ENCODE measurements at regions not wholly inside any gene's neighbourhood (a gene's known extent, or its start where the extent isn't known, plus 50 kb on each side); places are given as distances from the start of the nearest gene placed in this dataset.

- H3K36me3 Mint-ChIP-seq (ENCODE audit: low read depth, unreplicated experiment), result peaks cover 4% of the 10 kb centered on the region
- H3K9ac ChIP-seq (ENCODE audit: low read length), result no peak overlapping the region
- H3K27ac ChIP-seq (ENCODE audit: low read depth, low read length), result no peak overlapping the region
- no peak overlapping the region for H3K4me3 ChIP-seq (ENCODE audit: insufficient read depth, low read depth, low read length)
- no peak overlapping the region for H3K4me3 Mint-ChIP-seq (ENCODE audit: unreplicated experiment)
- no peak overlapping the region for H2AFZ ChIP-seq (ENCODE audit: low read depth, low read length)
- H3K4me2 ChIP-seq (ENCODE audit: low read length), result no peak overlapping the region
- no peak overlapping the region for H3K27ac Mint-ChIP-seq (ENCODE audit: unreplicated experiment)
- H3K36me3 ChIP-seq (ENCODE audit: insufficient read depth, low read length), result no peaks in the 10 kb centered on the region
- peaks cover 3% of the 10 kb centered on the region for H3K4me1 Mint-ChIP-seq (ENCODE audit: low read depth, unreplicated experiment)
- TF ChIP-seq, protein P1, sequence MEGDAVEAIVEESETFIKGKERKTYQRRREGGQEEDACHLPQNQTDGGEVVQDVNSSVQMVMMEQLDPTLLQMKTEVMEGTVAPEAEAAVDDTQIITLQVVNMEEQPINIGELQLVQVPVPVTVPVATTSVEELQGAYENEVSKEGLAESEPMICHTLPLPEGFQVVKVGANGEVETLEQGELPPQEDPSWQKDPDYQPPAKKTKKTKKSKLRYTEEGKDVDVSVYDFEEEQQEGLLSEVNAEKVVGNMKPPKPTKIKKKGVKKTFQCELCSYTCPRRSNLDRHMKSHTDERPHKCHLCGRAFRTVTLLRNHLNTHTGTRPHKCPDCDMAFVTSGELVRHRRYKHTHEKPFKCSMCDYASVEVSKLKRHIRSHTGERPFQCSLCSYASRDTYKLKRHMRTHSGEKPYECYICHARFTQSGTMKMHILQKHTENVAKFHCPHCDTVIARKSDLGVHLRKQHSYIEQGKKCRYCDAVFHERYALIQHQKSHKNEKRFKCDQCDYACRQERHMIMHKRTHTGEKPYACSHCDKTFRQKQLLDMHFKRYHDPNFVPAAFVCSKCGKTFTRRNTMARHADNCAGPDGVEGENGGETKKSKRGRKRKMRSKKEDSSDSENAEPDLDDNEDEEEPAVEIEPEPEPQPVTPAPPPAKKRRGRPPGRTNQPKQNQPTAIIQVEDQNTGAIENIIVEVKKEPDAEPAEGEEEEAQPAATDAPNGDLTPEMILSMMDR (IDR thresholded peaks at IDR 0.05; ENCODE audit: insufficient read depth, low read depth, low read length), result no peak
- no peak for TF ChIP-seq EZH2 (IDR thresholded peaks at IDR 0.05; ENCODE audit: insufficient read depth, low read length)
- no peaks in the 10 kb centered on the region for H3K4me1 ChIP-seq (ENCODE audit: insufficient read depth, low read length)
- DNase-seq (ENCODE audit: low read depth), result no peak
- no peaks in the 10 kb centered on the region for H4K20me1 ChIP-seq (ENCODE audit: insufficient read depth, low read length)
- no peak for FAIRE-seq
- H3K27me3 ChIP-seq (ENCODE audit: insufficient read depth, low read length), result peaks cover 5% of the 10 kb centered on the region
- H3K27me3 Mint-ChIP-seq (ENCODE audit: low read depth, unreplicated experiment), result peaks cover 21% of the 10 kb centered on the region
- no peaks in the 10 kb centered on the region for H3K9me3 ChIP-seq (ENCODE audit: insufficient read depth, low read depth, low read length)
- H3K9me3 Mint-ChIP-seq (ENCODE audit: unreplicated experiment), result peaks cover 5% of the 10 kb centered on the region
- H3K79me2 ChIP-seq (ENCODE audit: insufficient read depth, low read length), result no peaks in the 10 kb centered on the region
Measured at GRCh38 chr2:118752762-118753429, 94.6 kb downstream of the EN1 start.

- Histone ChIP-seq H3K4me2 (ENCODE audit: low read length) (no peak overlapping the region), H3K36me3 (ENCODE audit: insufficient read depth, low read length) (no peaks in the 10 kb centered on the region), H3K9ac (ENCODE audit: low read length) (no peak overlapping the region), H4K20me1 (ENCODE audit: insufficient read depth, low read length) (no peaks in the 10 kb centered on the region), H3K27ac (ENCODE audit: low read depth, low read length) (no peak overlapping the region), H2AFZ (ENCODE audit: low read depth, low read length) (no peak overlapping the region), H3K4me3 (ENCODE audit: insufficient read depth, low read depth, low read length) (no peak overlapping the region), H3K9me3 (ENCODE audit: insufficient read depth, low read depth, low read length) (no peaks in the 10 kb centered on the region), H3K4me1 (ENCODE audit: insufficient read depth, low read length) (no peaks in the 10 kb centered on the region), H3K27me3 (ENCODE audit: insufficient read depth, low read length) (no peaks in the 10 kb centered on the region), H3K79me2 (ENCODE audit: insufficient read depth, low read length) (no peaks in the 10 kb centered on the region)
- H3K9me3 Mint-ChIP-seq (ENCODE audit: unreplicated experiment), result peaks cover 12% of the 10 kb centered on the region
- DNase-seq (ENCODE audit: low read depth) (peak; percentile 85), FAIRE-seq (no peak)
- TF ChIP-seq EZH2 (IDR thresholded peaks at IDR 0.05; ENCODE audit: insufficient read depth, low read length), result no peak
- H3K4me3 Mint-ChIP-seq (ENCODE audit: unreplicated experiment), result no peak overlapping the region
- H3K27ac Mint-ChIP-seq (ENCODE audit: unreplicated experiment), result no peak overlapping the region
- H3K36me3 Mint-ChIP-seq (ENCODE audit: low read depth, unreplicated experiment), result peaks cover 2% of the 10 kb centered on the region
- H3K4me1 Mint-ChIP-seq (ENCODE audit: low read depth, unreplicated experiment), result peaks cover 3% of the 10 kb centered on the region
- H3K27me3 Mint-ChIP-seq (ENCODE audit: low read depth, unreplicated experiment), result peaks cover 20% of the 10 kb centered on the region
Measured at GRCh38 chr2:118750959-118751565, 96.4 kb downstream of the EN1 start.

DNA sequence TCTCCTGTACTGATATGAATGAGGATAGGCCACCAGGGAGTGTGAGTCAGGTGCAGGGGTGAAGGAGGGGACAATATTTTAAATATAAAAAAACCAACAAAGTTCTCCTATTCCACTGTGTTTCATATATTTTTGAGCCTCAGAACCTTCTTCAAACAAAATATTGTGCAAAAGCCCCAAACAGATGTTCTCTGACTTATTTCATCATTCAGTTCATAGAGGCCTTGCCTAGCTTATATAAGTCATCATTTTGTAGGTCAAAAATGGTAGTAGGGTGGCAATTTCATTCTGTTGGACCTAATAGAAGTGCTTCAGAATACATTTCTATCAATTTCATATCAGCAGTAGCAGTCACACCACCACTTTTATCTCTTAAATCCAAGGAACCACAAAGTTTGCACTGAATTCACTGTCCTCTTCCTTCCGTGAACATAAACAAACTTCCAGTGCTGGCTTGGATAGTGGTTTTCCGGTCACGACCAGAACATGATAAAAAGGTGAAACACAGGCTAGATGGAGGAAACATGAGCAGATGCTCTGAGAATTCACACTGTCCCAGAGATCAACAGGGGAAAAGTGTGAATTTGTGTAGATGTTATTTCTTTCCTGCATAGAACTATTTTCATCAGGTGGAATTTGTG is 99.1 kb downstream of the EN1 start:
- H3K27ac ChIP-seq (ENCODE audit: low read depth, low read length), result no peak overlapping the region
- no peak overlapping the region for H3K4me3 ChIP-seq (ENCODE audit: insufficient read depth, low read depth, low read length)
- no peak for FAIRE-seq
- H3K36me3 Mint-ChIP-seq (ENCODE audit: low read depth, unreplicated experiment), result peaks cover 5% of the 10 kb centered on the region
- H2AFZ ChIP-seq (ENCODE audit: low read depth, low read length), result no peak overlapping the region
- H3K79me2 ChIP-seq (ENCODE audit: insufficient read depth, low read length), result no peaks in the 10 kb centered on the region
- H3K9ac ChIP-seq (ENCODE audit: low read length), result no peak overlapping the region
- H3K36me3 ChIP-seq (ENCODE audit: insufficient read depth, low read length), result no peaks in the 10 kb centered on the region
- no peak overlapping the region for H3K27ac Mint-ChIP-seq (ENCODE audit: unreplicated experiment)
- no peaks in the 10 kb centered on the region for H3K4me1 ChIP-seq (ENCODE audit: insufficient read depth, low read length)
- DNase-seq (ENCODE audit: low read depth), result peak; percentile 41
- TF ChIP-seq EZH2 (IDR thresholded peaks at IDR 0.05; ENCODE audit: insufficient read depth, low read length), result no peak
- no peaks in the 10 kb centered on the region for H4K20me1 ChIP-seq (ENCODE audit: insufficient read depth, low read length)
- H3K9me3 Mint-ChIP-seq (ENCODE audit: unreplicated experiment), result peaks cover 30% of the 10 kb centered on the region
- no peak overlapping the region for H3K4me3 Mint-ChIP-seq (ENCODE audit: unreplicated experiment)
- H3K9me3 ChIP-seq (ENCODE audit: insufficient read depth, low read depth, low read length), result peaks cover 8% of the 10 kb centered on the region
- H3K27me3 Mint-ChIP-seq (ENCODE audit: low read depth, unreplicated experiment), result peaks cover 15% of the 10 kb centered on the region
- H3K4me1 Mint-ChIP-seq (ENCODE audit: low read depth, unreplicated experiment), result peaks cover 3% of the 10 kb centered on the region
- no peak overlapping the region for H3K4me2 ChIP-seq (ENCODE audit: low read length)
- no peaks in the 10 kb centered on the region for H3K27me3 ChIP-seq (ENCODE audit: insufficient read depth, low read length)
